HEK293 (cell line): ENCODE measurements at regions not wholly inside any gene's neighbourhood (a gene's known extent, or its start where the extent isn't known, plus 50 kb on each side); places are given as distances from the start of the nearest gene placed in this dataset.

ENCODE experiments used
- CTCF ChIA-PET: fragments of 350-600 bp; formaldehyde crosslinking; extraction: SDS; loops from one replicate; lab custom pipeline; 2021; ENCODE audit warnings: antibody characterized with exemption; lab: Yijun Ruan, JAX
- POLR2A ChIA-PET: fragments of 300-600 bp; formaldehyde crosslinking; extraction: SDS; loops from one replicate; lab custom pipeline; 2020; ENCODE audit warnings: antibody characterized with exemption, inconsistent platforms; lab: Yijun Ruan, JAX
- H3K27ac ChIP-seq: fragments of 200-500 bp; sonication (Bioruptor generic); 2 replicates; pipeline ENCODE4 v1.5.1; 2014; ENCODE audit warnings: low read depth, low read length, control low read depth, inconsistent platforms; ENCODE audit errors: extremely low read depth
- H3K36me3 ChIP-seq, 2 experiments: fragments of 200-500 bp in 1 of 2; sonication (Bioruptor generic) in 1 of 2; 1 replicate in 1 of 2; 2 replicates in 1 of 2; pipeline ENCODE4 v1.5.1; 2014 to 2017; ENCODE audit warnings: inconsistent platforms in 2 of 2, low read length in 2 of 2; ENCODE audit not compliant: control insufficient read depth in 2 of 2, insufficient read depth in 1 of 2
- H3K4me1 ChIP-seq: fragments of 200-500 bp; sonication (Bioruptor generic); 2 replicates; pipeline ENCODE4 v1.5.1; 2014; ENCODE audit warnings: mild to moderate bottlenecking, low read length, inconsistent platforms; ENCODE audit not compliant: control insufficient read depth, insufficient read depth
- H3K4me3 ChIP-seq: 2 replicates; pipeline ENCODE4 v1.5.1; 2011; ENCODE audit warnings: low read depth, mild to moderate bottlenecking, control low read depth, low read length, moderate library complexity
- H3K9me3 ChIP-seq: fragments of 200-500 bp; sonication (Bioruptor generic); 2 replicates; pipeline ENCODE4 v1.5.1; 2014; ENCODE audit warnings: low read depth, low read length, inconsistent platforms; ENCODE audit not compliant: control insufficient read depth, insufficient read depth
- KLF9 ChIP-seq: fragments of 450-650 bp; formaldehyde crosslinking; IDR thresholded peaks from 2 replicates; pipeline ENCODE4 v1.5.1; 2016; ENCODE audit warnings: missing biosample characterization, missing genetic modification characterization, low read depth
- OSR2 ChIP-seq: fragments of 450-650 bp; formaldehyde crosslinking; IDR thresholded peaks from 2 replicates; pipeline ENCODE4 v1.5.1; 2016; ENCODE audit warnings: missing biosample characterization, missing genetic modification characterization
- TRIM28 ChIP-seq: IDR thresholded peaks from 2 replicates; pipeline ENCODE4 v1.6.1; 2011; ENCODE audit warnings: low read length, control low read depth, borderline replicate concordance
- YY1 ChIP-seq: fragments of 450-650 bp; formaldehyde crosslinking; IDR thresholded peaks from 2 replicates; pipeline ENCODE4 v1.5.1; 2018; ENCODE audit warnings: missing biosample characterization, missing genetic modification characterization
- ZNF114 ChIP-seq: fragments of 450-650 bp; formaldehyde crosslinking; IDR thresholded peaks from 2 replicates; pipeline ENCODE4 v1.5.0; 2017; ENCODE audit warnings: missing biosample characterization, missing genetic modification characterization
- ZNF175 ChIP-seq: fragments of 450-650 bp; formaldehyde crosslinking; IDR thresholded peaks from 2 replicates; pipeline ENCODE4 v1.5.1; 2016; ENCODE audit warnings: missing biosample characterization, missing genetic modification characterization
- ZNF2 ChIP-seq: fragments of 450-650 bp; formaldehyde crosslinking; IDR thresholded peaks from 2 replicates; pipeline ENCODE4 v1.5.1; 2016; ENCODE audit warnings: missing biosample characterization, missing genetic modification characterization
- ZNF223 ChIP-seq: fragments of 450-650 bp; formaldehyde crosslinking; IDR thresholded peaks from 2 replicates; pipeline ENCODE4 v1.5.1; 2016; ENCODE audit warnings: missing biosample characterization, missing genetic modification characterization
- ZNF37A ChIP-seq: fragments of 450-650 bp; IDR thresholded peaks from 2 replicates; pipeline ENCODE4 v1.5.1; 2018; ENCODE audit warnings: missing biosample characterization, missing genetic modification characterization
- ZNF530 ChIP-seq: fragments of 450-650 bp; formaldehyde crosslinking; IDR thresholded peaks from 2 replicates; pipeline ENCODE4 v1.5.1; 2016; ENCODE audit warnings: low read depth, missing biosample characterization, missing genetic modification characterization
- ZNF585B ChIP-seq: fragments of 450-650 bp; formaldehyde crosslinking; IDR thresholded peaks from 2 replicates; pipeline ENCODE4 v1.5.1; 2016; ENCODE audit warnings: missing biosample characterization, missing genetic modification characterization
- ZNF658 ChIP-seq: fragments of 450-650 bp; formaldehyde crosslinking; IDR thresholded peaks from 2 replicates; pipeline ENCODE4; 2016; ENCODE audit warnings: missing biosample characterization, missing genetic modification characterization
- TF ChIP-seq, protein P1 (sequence below): fragments of 450-650 bp; formaldehyde crosslinking; IDR thresholded peaks from 2 replicates; pipeline ENCODE4 v1.5.1; 2017; ENCODE audit warnings: missing biosample characterization, missing genetic modification characterization
- TF ChIP-seq, protein P2 (sequence below): fragments of 450-650 bp; formaldehyde crosslinking; IDR thresholded peaks from 2 replicates; pipeline ENCODE4 v1.5.1; 2016; ENCODE audit warnings: missing biosample characterization, missing genetic modification characterization, borderline replicate concordance
- TF ChIP-seq, protein P3 (sequence below): fragments of 450-650 bp; formaldehyde crosslinking; IDR thresholded peaks from 2 replicates; pipeline ENCODE4 v1.5.1; 2017; ENCODE audit warnings: missing biosample characterization, missing genetic modification characterization
- TF ChIP-seq, protein P4 (sequence below): fragments of 450-650 bp; formaldehyde crosslinking; IDR thresholded peaks from 2 replicates; pipeline ENCODE4 v1.5.1; 2016; ENCODE audit warnings: missing biosample characterization, missing genetic modification characterization, low read depth
- TF ChIP-seq, protein P5 (sequence below): fragments of 450-650 bp; formaldehyde crosslinking; IDR thresholded peaks from 2 replicates; pipeline ENCODE4 v1.5.1; 2016; ENCODE audit warnings: missing biosample characterization, missing genetic modification characterization
- TF ChIP-seq, protein P6 (sequence below): fragments of 450-650 bp; formaldehyde crosslinking; IDR thresholded peaks from 2 replicates; pipeline ENCODE4 v1.5.1; 2017; ENCODE audit warnings: missing biosample characterization, missing genetic modification characterization

DNA sequence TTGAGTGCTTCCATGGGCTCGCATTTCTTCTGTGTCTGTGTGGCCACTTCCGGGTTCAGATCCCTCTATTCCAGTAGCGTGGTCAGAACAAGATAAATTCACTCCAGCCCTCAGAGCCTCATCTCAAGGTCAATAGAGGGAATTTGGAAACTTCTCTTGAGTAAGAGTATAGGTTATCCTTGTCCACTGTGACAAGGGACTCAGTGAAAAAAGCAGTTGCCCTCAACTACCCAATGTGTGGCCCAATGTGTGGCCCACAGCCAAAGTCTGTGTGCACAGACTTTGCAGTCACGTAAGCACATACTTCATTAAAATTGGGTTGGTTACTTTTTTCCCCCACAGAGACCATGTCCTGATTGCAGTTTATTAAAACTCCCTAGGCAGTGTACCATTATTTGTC is 305.6 kb upstream of the SEMA6D start (continued):
- TF ChIP-seq, protein P1, sequence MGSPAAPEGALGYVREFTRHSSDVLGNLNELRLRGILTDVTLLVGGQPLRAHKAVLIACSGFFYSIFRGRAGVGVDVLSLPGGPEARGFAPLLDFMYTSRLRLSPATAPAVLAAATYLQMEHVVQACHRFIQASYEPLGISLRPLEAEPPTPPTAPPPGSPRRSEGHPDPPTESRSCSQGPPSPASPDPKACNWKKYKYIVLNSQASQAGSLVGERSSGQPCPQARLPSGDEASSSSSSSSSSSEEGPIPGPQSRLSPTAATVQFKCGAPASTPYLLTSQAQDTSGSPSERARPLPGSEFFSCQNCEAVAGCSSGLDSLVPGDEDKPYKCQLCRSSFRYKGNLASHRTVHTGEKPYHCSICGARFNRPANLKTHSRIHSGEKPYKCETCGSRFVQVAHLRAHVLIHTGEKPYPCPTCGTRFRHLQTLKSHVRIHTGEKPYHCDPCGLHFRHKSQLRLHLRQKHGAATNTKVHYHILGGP (tag by site-specific recombination) = no peak
- TF ChIP-seq, protein P2, sequence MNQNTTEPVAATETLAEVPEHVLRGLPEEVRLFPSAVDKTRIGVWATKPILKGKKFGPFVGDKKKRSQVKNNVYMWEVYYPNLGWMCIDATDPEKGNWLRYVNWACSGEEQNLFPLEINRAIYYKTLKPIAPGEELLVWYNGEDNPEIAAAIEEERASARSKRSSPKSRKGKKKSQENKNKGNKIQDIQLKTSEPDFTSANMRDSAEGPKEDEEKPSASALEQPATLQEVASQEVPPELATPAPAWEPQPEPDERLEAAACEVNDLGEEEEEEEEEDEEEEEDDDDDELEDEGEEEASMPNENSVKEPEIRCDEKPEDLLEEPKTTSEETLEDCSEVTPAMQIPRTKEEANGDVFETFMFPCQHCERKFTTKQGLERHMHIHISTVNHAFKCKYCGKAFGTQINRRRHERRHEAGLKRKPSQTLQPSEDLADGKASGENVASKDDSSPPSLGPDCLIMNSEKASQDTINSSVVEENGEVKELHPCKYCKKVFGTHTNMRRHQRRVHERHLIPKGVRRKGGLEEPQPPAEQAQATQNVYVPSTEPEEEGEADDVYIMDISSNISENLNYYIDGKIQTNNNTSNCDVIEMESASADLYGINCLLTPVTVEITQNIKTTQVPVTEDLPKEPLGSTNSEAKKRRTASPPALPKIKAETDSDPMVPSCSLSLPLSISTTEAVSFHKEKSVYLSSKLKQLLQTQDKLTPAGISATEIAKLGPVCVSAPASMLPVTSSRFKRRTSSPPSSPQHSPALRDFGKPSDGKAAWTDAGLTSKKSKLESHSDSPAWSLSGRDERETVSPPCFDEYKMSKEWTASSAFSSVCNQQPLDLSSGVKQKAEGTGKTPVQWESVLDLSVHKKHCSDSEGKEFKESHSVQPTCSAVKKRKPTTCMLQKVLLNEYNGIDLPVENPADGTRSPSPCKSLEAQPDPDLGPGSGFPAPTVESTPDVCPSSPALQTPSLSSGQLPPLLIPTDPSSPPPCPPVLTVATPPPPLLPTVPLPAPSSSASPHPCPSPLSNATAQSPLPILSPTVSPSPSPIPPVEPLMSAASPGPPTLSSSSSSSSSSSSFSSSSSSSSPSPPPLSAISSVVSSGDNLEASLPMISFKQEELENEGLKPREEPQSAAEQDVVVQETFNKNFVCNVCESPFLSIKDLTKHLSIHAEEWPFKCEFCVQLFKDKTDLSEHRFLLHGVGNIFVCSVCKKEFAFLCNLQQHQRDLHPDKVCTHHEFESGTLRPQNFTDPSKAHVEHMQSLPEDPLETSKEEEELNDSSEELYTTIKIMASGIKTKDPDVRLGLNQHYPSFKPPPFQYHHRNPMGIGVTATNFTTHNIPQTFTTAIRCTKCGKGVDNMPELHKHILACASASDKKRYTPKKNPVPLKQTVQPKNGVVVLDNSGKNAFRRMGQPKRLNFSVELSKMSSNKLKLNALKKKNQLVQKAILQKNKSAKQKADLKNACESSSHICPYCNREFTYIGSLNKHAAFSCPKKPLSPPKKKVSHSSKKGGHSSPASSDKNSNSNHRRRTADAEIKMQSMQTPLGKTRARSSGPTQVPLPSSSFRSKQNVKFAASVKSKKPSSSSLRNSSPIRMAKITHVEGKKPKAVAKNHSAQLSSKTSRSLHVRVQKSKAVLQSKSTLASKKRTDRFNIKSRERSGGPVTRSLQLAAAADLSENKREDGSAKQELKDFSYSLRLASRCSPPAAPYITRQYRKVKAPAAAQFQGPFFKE (tag by site-specific recombination) = no peak

DNA sequence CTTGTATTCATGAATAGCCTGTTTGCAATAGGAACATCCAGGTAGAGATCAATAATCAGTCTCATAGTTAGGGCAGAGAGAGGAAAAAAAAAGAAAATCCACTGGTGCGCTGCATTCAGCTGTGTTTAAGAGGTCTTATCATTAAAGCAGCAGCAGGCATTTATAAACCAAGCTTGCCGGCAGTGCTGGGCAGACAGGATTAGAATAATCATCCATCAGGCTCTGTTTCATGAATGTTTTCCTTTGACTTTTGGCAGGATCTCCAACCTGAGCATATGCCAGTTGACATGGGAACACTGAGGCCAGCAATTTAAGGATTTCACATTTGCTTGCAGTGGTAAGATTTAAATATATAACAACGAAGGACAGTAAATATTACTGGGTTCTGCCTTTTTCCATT is 305.2 kb upstream of the SEMA6D start:
- Histone ChIP-seq H3K4me3 (no peak overlapping the region), H3K36me3 (no peaks in the 10 kb centered on the region), H3K27ac (no peak overlapping the region), H3K4me1 (no peaks in the 10 kb centered on the region), H3K9me3 (no peaks in the 10 kb centered on the region)
- ChIA-PET POLR2A (no interaction called here), CTCF (no interaction called here)
- TF ChIP-seq YY1 (no peak), ZNF585B (tag by site-specific recombination) (no peak), ZNF175 (tag by site-specific recombination) (no peak), ZNF114 (no peak), KLF9 (no peak), ZNF658 (tag by site-specific recombination) (no peak), ZNF223 (no peak), OSR2 (tag by site-specific recombination) (no peak), ZNF2 (tag by site-specific recombination) (no peak), ZNF530 (tag by site-specific recombination) (no peak), ZNF37A (no peak), TRIM28 (no peak)
- TF ChIP-seq, protein P3, sequence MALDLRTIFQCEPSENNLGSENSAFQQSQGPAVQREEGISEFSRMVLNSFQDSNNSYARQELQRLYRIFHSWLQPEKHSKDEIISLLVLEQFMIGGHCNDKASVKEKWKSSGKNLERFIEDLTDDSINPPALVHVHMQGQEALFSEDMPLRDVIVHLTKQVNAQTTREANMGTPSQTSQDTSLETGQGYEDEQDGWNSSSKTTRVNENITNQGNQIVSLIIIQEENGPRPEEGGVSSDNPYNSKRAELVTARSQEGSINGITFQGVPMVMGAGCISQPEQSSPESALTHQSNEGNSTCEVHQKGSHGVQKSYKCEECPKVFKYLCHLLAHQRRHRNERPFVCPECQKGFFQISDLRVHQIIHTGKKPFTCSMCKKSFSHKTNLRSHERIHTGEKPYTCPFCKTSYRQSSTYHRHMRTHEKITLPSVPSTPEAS (tag by site-specific recombination) = no peak
- TF ChIP-seq, protein P4, sequence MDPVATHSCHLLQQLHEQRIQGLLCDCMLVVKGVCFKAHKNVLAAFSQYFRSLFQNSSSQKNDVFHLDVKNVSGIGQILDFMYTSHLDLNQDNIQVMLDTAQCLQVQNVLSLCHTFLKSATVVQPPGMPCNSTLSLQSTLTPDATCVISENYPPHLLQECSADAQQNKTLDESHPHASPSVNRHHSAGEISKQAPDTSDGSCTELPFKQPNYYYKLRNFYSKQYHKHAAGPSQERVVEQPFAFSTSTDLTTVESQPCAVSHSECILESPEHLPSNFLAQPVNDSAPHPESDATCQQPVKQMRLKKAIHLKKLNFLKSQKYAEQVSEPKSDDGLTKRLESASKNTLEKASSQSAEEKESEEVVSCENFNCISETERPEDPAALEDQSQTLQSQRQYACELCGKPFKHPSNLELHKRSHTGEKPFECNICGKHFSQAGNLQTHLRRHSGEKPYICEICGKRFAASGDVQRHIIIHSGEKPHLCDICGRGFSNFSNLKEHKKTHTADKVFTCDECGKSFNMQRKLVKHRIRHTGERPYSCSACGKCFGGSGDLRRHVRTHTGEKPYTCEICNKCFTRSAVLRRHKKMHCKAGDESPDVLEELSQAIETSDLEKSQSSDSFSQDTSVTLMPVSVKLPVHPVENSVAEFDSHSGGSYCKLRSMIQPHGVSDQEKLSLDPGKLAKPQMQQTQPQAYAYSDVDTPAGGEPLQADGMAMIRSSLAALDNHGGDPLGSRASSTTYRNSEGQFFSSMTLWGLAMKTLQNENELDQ (tag by site-specific recombination) = no peak
- TF ChIP-seq, protein P5, sequence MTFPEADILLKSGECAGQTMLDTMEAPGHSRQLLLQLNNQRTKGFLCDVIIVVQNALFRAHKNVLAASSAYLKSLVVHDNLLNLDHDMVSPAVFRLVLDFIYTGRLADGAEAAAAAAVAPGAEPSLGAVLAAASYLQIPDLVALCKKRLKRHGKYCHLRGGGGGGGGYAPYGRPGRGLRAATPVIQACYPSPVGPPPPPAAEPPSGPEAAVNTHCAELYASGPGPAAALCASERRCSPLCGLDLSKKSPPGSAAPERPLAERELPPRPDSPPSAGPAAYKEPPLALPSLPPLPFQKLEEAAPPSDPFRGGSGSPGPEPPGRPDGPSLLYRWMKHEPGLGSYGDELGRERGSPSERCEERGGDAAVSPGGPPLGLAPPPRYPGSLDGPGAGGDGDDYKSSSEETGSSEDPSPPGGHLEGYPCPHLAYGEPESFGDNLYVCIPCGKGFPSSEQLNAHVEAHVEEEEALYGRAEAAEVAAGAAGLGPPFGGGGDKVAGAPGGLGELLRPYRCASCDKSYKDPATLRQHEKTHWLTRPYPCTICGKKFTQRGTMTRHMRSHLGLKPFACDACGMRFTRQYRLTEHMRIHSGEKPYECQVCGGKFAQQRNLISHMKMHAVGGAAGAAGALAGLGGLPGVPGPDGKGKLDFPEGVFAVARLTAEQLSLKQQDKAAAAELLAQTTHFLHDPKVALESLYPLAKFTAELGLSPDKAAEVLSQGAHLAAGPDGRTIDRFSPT (tag by site-specific recombination) = no peak
- TF ChIP-seq, protein P6, sequence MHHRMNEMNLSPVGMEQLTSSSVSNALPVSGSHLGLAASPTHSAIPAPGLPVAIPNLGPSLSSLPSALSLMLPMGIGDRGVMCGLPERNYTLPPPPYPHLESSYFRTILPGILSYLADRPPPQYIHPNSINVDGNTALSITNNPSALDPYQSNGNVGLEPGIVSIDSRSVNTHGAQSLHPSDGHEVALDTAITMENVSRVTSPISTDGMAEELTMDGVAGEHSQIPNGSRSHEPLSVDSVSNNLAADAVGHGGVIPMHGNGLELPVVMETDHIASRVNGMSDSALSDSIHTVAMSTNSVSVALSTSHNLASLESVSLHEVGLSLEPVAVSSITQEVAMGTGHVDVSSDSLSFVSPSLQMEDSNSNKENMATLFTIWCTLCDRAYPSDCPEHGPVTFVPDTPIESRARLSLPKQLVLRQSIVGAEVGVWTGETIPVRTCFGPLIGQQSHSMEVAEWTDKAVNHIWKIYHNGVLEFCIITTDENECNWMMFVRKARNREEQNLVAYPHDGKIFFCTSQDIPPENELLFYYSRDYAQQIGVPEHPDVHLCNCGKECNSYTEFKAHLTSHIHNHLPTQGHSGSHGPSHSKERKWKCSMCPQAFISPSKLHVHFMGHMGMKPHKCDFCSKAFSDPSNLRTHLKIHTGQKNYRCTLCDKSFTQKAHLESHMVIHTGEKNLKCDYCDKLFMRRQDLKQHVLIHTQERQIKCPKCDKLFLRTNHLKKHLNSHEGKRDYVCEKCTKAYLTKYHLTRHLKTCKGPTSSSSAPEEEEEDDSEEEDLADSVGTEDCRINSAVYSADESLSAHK = no peak
